Stimulated activated CD4-positive, alpha-beta T cell treated with anti-CD3 and anti-CD28 coated beads, Interleukin-1b, Interleukin-23, amount 100 ng/mL, for 1 hour (primary cell): ENCODE measurements at regions not wholly inside any gene's neighbourhood (a gene's known extent, or its start where the extent isn't known, plus 50 kb on each side); places are given as distances from the start of the nearest gene placed in this dataset.
"Not testable (repeated sequence)": the region's sequence is repeated elsewhere in the genome, so short reads cannot be mapped to it uniquely, and the experiment has no call there.

Experiments used
- DNase-seq, 2 donors: peaks; one replicate each; pipeline ENCODE4 v3.0.0-alpha.2; 2020; ENCODE audit warnings: low read depth in 2 of 2

- DNase-seq = no peak
These were observed 208.5 kb downstream of the FGF9 start for GRCh38 chr13:21879263-21879914.

- no peak for DNase-seq
These were observed 211.9 kb downstream of the FGF9 start for GRCh38 chr13:21882766-21883165.

- DNase-seq = no peak
These were observed 212.8 kb downstream of the FGF9 start for GRCh38 chr13:21883713-21884112.

- DNase-seq = no peak
These were observed 213.5 kb downstream of the FGF9 start for GRCh38 chr13:21884299-21884909.

GRCh38 chr13:21884965-21885567, 214.2 kb downstream of the FGF9 start:
- DNase-seq = no peak

- DNase-seq = no peak
These were observed 214.9 kb downstream of the FGF9 start for GRCh38 chr13:21885714-21886224.

GRCh38 chr13:21889651-21890050, 218.8 kb downstream of the FGF9 start:
- DNase-seq = no peak

- DNase-seq = not testable (repeated sequence)
These were observed 219.3 kb downstream of the FGF9 start for GRCh38 chr13:21890220-21890619.

- no peak for DNase-seq
These were observed 223.2 kb downstream of the FGF9 start for GRCh38 chr13:21894091-21894490.

GRCh38 chr13:21894703-21895699, 224.1 kb downstream of the FGF9 start:
- no peak for DNase-seq

- DNase-seq = no peak
These were observed 224.9 kb downstream of the FGF9 start for GRCh38 chr13:21895779-21896178.

GRCh38 chr13:21897161-21897560, 226.3 kb downstream of the FGF9 start:
- no peak for DNase-seq

GRCh38 chr13:21898459-21898858, 227.6 kb downstream of the FGF9 start:
- DNase-seq = no peak

- DNase-seq = no peak
These were observed 228.1 kb downstream of the FGF9 start for GRCh38 chr13:21898945-21899344.

GRCh38 chr13:21901336-21901735, 230.5 kb downstream of the FGF9 start:
- DNase-seq = no peak

GRCh38 chr13:21901811-21902708, 231.2 kb downstream of the FGF9 start:
- DNase-seq = no peak

GRCh38 chr13:21902709-21903098, 231.8 kb downstream of the FGF9 start:
- no peak for DNase-seq

GRCh38 chr13:21905486-21905885, 234.6 kb downstream of the FGF9 start:
- no peak for DNase-seq

- DNase-seq = no peak
These were observed 238.5 kb downstream of the FGF9 start for GRCh38 chr13:21909331-21909730.

GRCh38 chr13:21910546-21910945, 239.7 kb downstream of the FGF9 start:
- no peak for DNase-seq
